Activated T-cell treated with anti-CD3 and anti-CD28 coated beads, Interleukin-2, amount 50 U/mL, for 48 hours (primary cell): ENCODE measurements at regions not wholly inside any gene's neighbourhood (a gene's known extent, or its start where the extent isn't known, plus 50 kb on each side); places are given as distances from the start of the nearest gene placed in this dataset.
"Not testable (repeated sequence)": the region's sequence is repeated elsewhere in the genome, so short reads cannot be mapped to it uniquely, and the experiment has no call there.

Experiments used
- DNase-seq, 2 experiments: peaks; one replicate each; pipeline ENCODE4 v3.0.0-alpha.2; 2020

DNA sequence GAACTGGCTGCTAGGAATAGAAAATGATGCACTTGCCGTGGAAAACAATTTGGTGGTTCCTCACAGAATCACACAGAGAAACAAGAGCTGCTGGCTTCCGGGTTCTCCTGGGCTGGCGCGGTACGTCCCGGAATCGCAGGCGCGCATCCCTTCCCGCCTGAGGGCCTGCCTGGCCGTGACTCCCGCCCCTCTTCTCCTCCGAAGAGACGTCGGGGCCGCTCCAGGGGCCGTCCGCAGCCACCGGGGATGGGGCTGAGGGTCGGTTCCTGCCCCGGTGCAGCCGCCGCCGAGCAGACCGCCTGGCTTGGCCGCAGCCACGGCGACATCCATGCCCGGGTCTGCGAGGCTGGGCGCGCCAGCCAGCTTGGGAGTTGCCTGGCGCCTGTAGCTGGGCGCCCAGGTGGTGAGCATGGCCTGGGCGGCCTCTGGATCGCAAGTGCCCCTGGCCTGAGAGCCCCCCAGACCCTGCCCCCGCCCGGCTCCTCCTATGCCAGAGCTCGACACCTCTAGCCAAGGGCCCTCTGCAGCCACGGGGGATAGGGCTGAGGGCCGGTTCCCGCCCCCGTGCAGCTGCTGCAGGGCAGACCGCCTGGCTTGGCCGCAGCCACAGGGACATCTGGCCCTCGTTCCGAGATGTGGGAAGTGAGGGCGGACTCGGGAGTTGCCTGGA, 83.9 kb upstream of the ZNG1F start:
- DNase-seq, result peak; percentile 66 to 75

DNA sequence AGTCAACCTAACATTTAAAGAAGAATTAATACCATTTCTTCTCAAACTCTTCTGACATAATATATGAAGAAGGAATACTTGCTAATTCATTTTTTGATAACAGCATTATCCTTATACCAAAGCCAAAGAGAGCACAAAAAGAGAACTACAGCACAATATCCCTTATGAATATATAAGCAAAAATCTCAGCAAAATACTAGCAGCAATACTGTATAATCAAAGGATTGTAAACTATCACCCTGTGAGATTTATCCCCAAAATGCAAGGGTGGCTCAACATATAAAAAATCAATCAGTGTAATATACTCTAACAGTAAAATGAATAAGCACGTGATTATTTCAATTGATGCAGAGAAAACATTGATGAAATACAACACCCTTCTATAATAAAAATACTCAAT, 81.9 kb upstream of the ZNG1F start:
- not testable (repeated sequence) for DNase-seq

DNA sequence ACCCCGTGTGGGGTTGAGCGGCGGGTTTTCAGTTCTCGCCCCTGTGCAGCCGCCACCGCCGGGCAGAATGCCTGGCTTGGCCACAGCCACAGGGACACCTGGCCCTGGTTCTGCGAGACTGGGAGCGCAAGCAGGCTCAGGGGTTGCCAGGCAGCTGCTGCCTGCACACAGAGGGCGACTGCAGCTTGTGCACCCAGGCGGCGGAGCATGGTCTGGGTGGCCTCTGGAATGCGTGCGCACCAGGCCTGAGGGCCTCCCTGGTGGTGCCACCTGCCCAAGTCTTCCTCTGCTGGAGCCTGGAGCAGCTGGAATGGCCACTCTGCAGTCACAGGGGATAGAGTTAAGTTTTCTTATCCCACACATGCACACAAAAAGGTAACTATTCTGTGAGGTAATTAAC, 80.4 kb upstream of the ZNG1F start:
- DNase-seq, result not testable (repeated sequence)

DNA sequence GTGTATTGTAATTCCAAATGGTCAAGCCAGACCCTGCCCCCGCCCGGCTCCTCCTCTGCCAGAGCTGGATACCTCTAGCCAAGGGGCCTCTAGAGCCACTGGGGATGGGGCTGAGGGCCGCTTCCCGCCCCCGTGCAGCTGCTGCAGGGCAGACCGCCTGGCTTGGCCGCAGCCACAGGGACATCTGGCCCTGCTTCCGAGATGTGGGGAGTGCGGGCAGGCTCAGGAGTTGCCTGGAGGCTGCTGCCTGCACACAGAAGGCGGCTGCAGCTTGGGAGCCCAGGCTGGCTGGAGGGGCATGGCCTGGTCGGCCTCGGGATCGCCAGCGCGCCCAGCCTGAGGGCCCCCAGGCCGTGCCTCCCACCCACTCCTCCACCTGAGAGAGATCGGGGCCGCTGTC, 79.9 kb upstream of the ZNG1F start:
- not testable (repeated sequence) for DNase-seq

DNA sequence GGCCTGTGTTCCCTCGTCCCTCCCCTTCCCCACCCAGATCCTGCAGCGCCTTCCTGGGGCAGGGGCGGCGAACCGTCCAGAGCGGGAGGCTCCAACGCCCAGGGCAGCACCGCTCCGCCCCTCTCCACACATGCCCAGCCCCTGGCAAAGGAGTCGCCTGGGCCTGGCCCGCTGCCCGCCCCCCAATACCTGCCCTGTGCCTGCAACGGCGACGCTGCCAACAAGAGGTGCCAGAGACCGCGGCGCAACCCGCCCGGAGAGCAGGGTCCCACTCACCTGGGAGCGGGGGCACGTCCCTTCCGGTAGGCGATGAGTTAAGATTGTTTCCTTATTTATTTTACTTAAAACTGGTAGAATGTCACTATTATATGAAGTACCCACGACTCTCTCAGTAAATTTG, 77.5 kb upstream of the ZNG1F start:
- DNase-seq, result not testable (repeated sequence)

DNA sequence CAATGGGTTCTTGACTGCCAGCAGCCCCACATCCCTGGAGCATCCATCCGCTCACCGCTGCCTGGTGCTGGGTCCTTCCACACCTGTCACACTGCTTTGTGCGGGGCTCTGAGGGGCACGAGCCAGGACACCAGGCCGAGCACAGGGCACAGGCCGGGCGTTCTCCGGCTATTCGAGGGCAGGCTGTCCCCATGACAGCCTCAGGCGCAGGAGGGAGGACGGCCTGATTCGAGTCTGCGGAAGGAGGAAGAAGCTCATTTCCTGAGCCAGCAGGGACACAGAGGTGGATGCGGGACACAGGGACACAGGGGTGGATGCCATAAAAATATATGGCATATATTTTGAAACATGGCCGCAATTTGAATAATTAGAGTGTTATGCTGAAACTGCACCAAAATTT, 76.9 kb upstream of the ZNG1F start:
- DNase-seq, result not testable (repeated sequence)

DNA sequence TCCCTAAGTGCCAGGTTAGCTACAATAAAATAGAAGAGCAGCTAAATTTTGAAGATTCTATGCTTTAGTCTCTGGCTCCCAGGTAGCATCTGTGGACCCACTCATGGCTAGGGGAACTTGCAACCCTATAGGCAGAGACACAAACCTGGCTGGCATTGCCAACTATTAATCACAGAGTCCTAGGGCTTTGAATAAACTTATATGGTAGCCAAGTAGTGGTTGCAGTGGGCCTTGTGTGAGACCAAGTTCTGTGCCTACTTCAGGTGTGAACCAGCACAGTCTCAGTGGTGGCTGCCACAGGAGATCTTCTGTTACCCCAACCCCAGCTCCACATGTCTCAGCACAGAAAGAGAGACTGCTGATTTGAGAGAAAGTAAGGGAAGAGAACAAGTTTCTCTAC, 62.9 kb upstream of the ZNG1F start:
- not testable (repeated sequence) for DNase-seq

DNA sequence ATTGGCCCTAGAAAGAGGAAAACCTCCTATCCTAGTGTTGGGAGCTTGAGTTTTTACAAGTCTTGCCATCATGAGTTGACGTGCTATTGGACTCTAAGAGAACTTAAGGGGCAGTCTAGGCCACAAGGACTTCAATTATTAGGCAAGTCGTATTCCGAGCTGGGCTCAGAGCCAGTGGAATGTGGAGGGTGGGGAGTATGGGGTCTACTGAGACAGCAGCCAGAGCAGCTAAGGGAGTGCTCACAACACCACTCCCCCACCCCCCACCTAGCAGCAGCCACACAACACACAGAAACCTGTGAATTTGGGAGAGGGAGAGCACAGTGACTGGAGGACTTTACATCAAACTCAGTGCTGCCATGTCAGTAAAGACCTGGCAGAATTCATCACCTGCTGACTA, 62.0 kb upstream of the ZNG1F start:
- not testable (repeated sequence) for DNase-seq

DNA sequence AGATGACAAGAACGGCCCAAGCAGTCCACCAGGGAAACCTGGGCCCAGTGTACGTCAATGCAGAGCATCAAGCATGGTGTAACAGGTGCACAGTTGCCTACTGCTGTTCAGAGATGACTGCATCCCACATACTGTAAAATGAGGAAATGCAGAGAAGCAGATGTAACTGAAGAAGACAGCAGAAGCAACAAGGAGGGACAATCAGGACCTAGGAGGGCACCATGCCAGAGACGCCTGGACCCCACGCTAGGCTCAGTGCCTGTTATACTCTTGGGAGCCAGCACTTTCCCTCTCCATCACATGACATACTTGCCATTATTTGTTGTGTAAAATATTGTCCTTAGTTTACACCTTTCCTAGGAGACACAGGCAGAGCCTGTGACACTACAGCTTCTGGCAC, 57.6 kb upstream of the ZNG1F start:
- DNase-seq, result not testable (repeated sequence)
